ENCODE measurements at regions not wholly inside any gene's neighbourhood (a gene's known extent, or its start where the extent isn't known, plus 50 kb on each side); places are given as distances from the start of the nearest gene placed in this dataset.
"Not testable (repeated sequence)": the region's sequence is repeated elsewhere in the genome, so short reads cannot be mapped to it uniquely, and the experiment has no call there.

- H3K27me3 ChIP-seq (ENCODE audit: control insufficient read depth, insufficient read depth, low read length); H3K36me3 ChIP-seq (ENCODE audit: control insufficient read depth, insufficient read depth, low read length); H3K27ac ChIP-seq (ENCODE audit: low read length); DNase-seq (ENCODE audit: low read depth, low spot score); H3K9me3 ChIP-seq (ENCODE audit: control insufficient read depth, insufficient read depth, low read length); H3K4me3 ChIP-seq (ENCODE audit: low read length); H3K4me1 ChIP-seq (ENCODE audit: control insufficient read depth, insufficient read depth, low read length): not testable (repeated sequence)
- WGBS (ENCODE audit: insufficient coverage, insufficient read length), result no CpG with 5 or more reads among the region's 26 CpGs
Measured at GRCh38 chr7:6926193-6927174, 100.4 kb upstream of the CCZ1B start.

GRCh38 chr7:6927643-6928042, 101.6 kb upstream of the CCZ1B start:
- H3K4me1 ChIP-seq (ENCODE audit: control insufficient read depth, insufficient read depth, low read length); H3K4me3 ChIP-seq (ENCODE audit: low read length); H3K36me3 ChIP-seq (ENCODE audit: control insufficient read depth, insufficient read depth, low read length); H3K27me3 ChIP-seq (ENCODE audit: control insufficient read depth, insufficient read depth, low read length); H3K9me3 ChIP-seq (ENCODE audit: control insufficient read depth, insufficient read depth, low read length); DNase-seq (ENCODE audit: low read depth, low spot score); H3K27ac ChIP-seq (ENCODE audit: low read length): not testable (repeated sequence)
- WGBS (ENCODE audit: insufficient coverage, insufficient read length), result no CpG with 5 or more reads among the region's 8 CpGs

- not testable (repeated sequence) for H3K4me3 ChIP-seq (ENCODE audit: low read length); H3K4me1 ChIP-seq (ENCODE audit: control insufficient read depth, insufficient read depth, low read length); H3K9me3 ChIP-seq (ENCODE audit: control insufficient read depth, insufficient read depth, low read length); H3K27me3 ChIP-seq (ENCODE audit: control insufficient read depth, insufficient read depth, low read length); H3K36me3 ChIP-seq (ENCODE audit: control insufficient read depth, insufficient read depth, low read length); H3K27ac ChIP-seq (ENCODE audit: low read length); DNase-seq (ENCODE audit: low read depth, low spot score)
- WGBS (ENCODE audit: insufficient coverage, insufficient read length), result no CpG with 5 or more reads among the region's 7 CpGs
Measured at GRCh38 chr7:6929588-6929987, 103.5 kb upstream of the CCZ1B start.

GRCh38 chr7:6930081-6930635, 104.1 kb upstream of the CCZ1B start:
- H3K4me3 ChIP-seq (ENCODE audit: low read length); DNase-seq (ENCODE audit: low read depth, low spot score); H3K27me3 ChIP-seq (ENCODE audit: control insufficient read depth, insufficient read depth, low read length); H3K36me3 ChIP-seq (ENCODE audit: control insufficient read depth, insufficient read depth, low read length); H3K4me1 ChIP-seq (ENCODE audit: control insufficient read depth, insufficient read depth, low read length); H3K9me3 ChIP-seq (ENCODE audit: control insufficient read depth, insufficient read depth, low read length); H3K27ac ChIP-seq (ENCODE audit: low read length): not testable (repeated sequence)
- WGBS (ENCODE audit: insufficient coverage, insufficient read length), result no CpG with 5 or more reads among the region's 7 CpGs

- not testable (repeated sequence) for H3K36me3 ChIP-seq (ENCODE audit: control insufficient read depth, insufficient read depth, low read length); H3K4me3 ChIP-seq (ENCODE audit: low read length); DNase-seq (ENCODE audit: low read depth, low spot score); H3K27me3 ChIP-seq (ENCODE audit: control insufficient read depth, insufficient read depth, low read length); H3K4me1 ChIP-seq (ENCODE audit: control insufficient read depth, insufficient read depth, low read length); H3K27ac ChIP-seq (ENCODE audit: low read length); H3K9me3 ChIP-seq (ENCODE audit: control insufficient read depth, insufficient read depth, low read length)
- WGBS (ENCODE audit: insufficient coverage, insufficient read length), result no CpG with 5 or more reads among the region's 11 CpGs
Measured at GRCh38 chr7:6930787-6931186, 104.7 kb upstream of the CCZ1B start.

- DNase-seq (ENCODE audit: low read depth, low spot score); H3K9me3 ChIP-seq (ENCODE audit: control insufficient read depth, insufficient read depth, low read length); H3K27ac ChIP-seq (ENCODE audit: low read length); H3K4me1 ChIP-seq (ENCODE audit: control insufficient read depth, insufficient read depth, low read length); H3K27me3 ChIP-seq (ENCODE audit: control insufficient read depth, insufficient read depth, low read length); H3K36me3 ChIP-seq (ENCODE audit: control insufficient read depth, insufficient read depth, low read length); H3K4me3 ChIP-seq (ENCODE audit: low read length): not testable (repeated sequence)
- WGBS (ENCODE audit: insufficient coverage, insufficient read length), result no CpG with 5 or more reads among the region's 7 CpGs
Measured at GRCh38 chr7:6931456-6931855, 105.4 kb upstream of the CCZ1B start.

GRCh38 chr7:6933954-6934632, 108.0 kb upstream of the CCZ1B start:
- no CpG with 5 or more reads among the region's 17 CpGs for WGBS (ENCODE audit: insufficient coverage, insufficient read length)
- not testable (repeated sequence) for H3K27ac ChIP-seq (ENCODE audit: low read length); H3K4me1 ChIP-seq (ENCODE audit: control insufficient read depth, insufficient read depth, low read length)

GRCh38 chr7:6934981-6935380, 108.9 kb upstream of the CCZ1B start:
- no peaks in the 10 kb centered on the region for H3K36me3 ChIP-seq (ENCODE audit: control insufficient read depth, insufficient read depth, low read length)
- H3K4me1 ChIP-seq (ENCODE audit: control insufficient read depth, insufficient read depth, low read length), result peaks cover 2% of the 10 kb centered on the region
- DNase-seq (ENCODE audit: low read depth, low spot score), result no peak
- no peak overlapping the region for H3K27ac ChIP-seq (ENCODE audit: low read length)
- no CpG with 5 or more reads among the region's 21 CpGs for WGBS (ENCODE audit: insufficient coverage, insufficient read length)
- no peaks in the 10 kb centered on the region for H3K27me3 ChIP-seq (ENCODE audit: control insufficient read depth, insufficient read depth, low read length)
- no peaks in the 10 kb centered on the region for H3K9me3 ChIP-seq (ENCODE audit: control insufficient read depth, insufficient read depth, low read length)
- no peak overlapping the region for H3K4me3 ChIP-seq (ENCODE audit: low read length)

More at GRCh38 chr7:6933954-6934632, 108.0 kb upstream of the CCZ1B start:
- H3K9me3 ChIP-seq (ENCODE audit: control insufficient read depth, insufficient read depth, low read length); DNase-seq (ENCODE audit: low read depth, low spot score); H3K4me3 ChIP-seq (ENCODE audit: low read length); H3K27me3 ChIP-seq (ENCODE audit: control insufficient read depth, insufficient read depth, low read length); H3K36me3 ChIP-seq (ENCODE audit: control insufficient read depth, insufficient read depth, low read length): not testable (repeated sequence)

- H3K4me3 ChIP-seq (ENCODE audit: low read length); H3K4me1 ChIP-seq (ENCODE audit: control insufficient read depth, insufficient read depth, low read length); H3K27me3 ChIP-seq (ENCODE audit: control insufficient read depth, insufficient read depth, low read length); H3K9me3 ChIP-seq (ENCODE audit: control insufficient read depth, insufficient read depth, low read length); DNase-seq (ENCODE audit: low read depth, low spot score); H3K27ac ChIP-seq (ENCODE audit: low read length); H3K36me3 ChIP-seq (ENCODE audit: control insufficient read depth, insufficient read depth, low read length): not testable (repeated sequence)
- WGBS (ENCODE audit: insufficient coverage, insufficient read length), result no CpG with 5 or more reads among the region's 7 CpGs
Measured at GRCh38 chr7:6936626-6937025, 110.6 kb upstream of the CCZ1B start.

- WGBS (ENCODE audit: insufficient coverage, insufficient read length), result no CpG with 5 or more reads among the region's 9 CpGs
- DNase-seq (ENCODE audit: low read depth, low spot score); H3K4me3 ChIP-seq (ENCODE audit: low read length); H3K4me1 ChIP-seq (ENCODE audit: control insufficient read depth, insufficient read depth, low read length); H3K36me3 ChIP-seq (ENCODE audit: control insufficient read depth, insufficient read depth, low read length); H3K9me3 ChIP-seq (ENCODE audit: control insufficient read depth, insufficient read depth, low read length); H3K27me3 ChIP-seq (ENCODE audit: control insufficient read depth, insufficient read depth, low read length); H3K27ac ChIP-seq (ENCODE audit: low read length): not testable (repeated sequence)
Measured at GRCh38 chr7:6937746-6938145, 111.7 kb upstream of the CCZ1B start.

All from iPS DF 6.9 (cell line).